Activated CD8-positive, alpha-beta T cell treated with anti-CD3 and anti-CD28 coated beads for 36 hours (primary cell): ENCODE measurements at regions not wholly inside any gene's neighbourhood (a gene's known extent, or its start where the extent isn't known, plus 50 kb on each side); places are given as distances from the start of the nearest gene placed in this dataset.

Source experiments
- ATAC-seq: fragments of 200-7000 bp; cut with Tn5 transposase; one replicate; pipeline ENCODE4 v1.10.0; 2021; ENCODE audit warnings: mild to moderate bottlenecking, moderate library complexity
- CTCF ChIA-PET: fragments of 350-600 bp; sonication (Branson Sonifier 250); formaldehyde crosslinking; loops from one replicate; lab custom pipeline; 2021; ENCODE audit warnings: antibody characterized with exemption; lab: Charles Lee
- POLR2A ChIA-PET: fragments of 350-600 bp; sonication (Branson Sonifier 250); formaldehyde crosslinking; loops from one replicate; lab custom pipeline; 2021; ENCODE audit warnings: antibody characterized with exemption; lab: Charles Lee
- DNase-seq: peaks from one replicate; pipeline ENCODE4 v3.0.0-alpha.2; 2020
- H3K27ac Mint-ChIP-seq: one replicate; pipeline ENCODE4 v1.8.0; 2021; ENCODE audit warnings: mild to moderate bottlenecking, mixed read lengths
- H3K27me3 Mint-ChIP-seq: one replicate; pipeline ENCODE4 v1.8.0; 2021; ENCODE audit warnings: mixed read lengths
- H3K36me3 Mint-ChIP-seq: one replicate; pipeline ENCODE4 v1.8.0; 2021; ENCODE audit warnings: low read depth, mixed read lengths
- H3K4me1 Mint-ChIP-seq: one replicate; pipeline ENCODE4 v1.8.0; 2021; ENCODE audit warnings: low read depth, mixed read lengths
- H3K4me3 Mint-ChIP-seq: one replicate; pipeline ENCODE4 v1.8.0; 2021; ENCODE audit warnings: mild to moderate bottlenecking, moderate library complexity, mixed read lengths
- H3K9me3 Mint-ChIP-seq: one replicate; pipeline ENCODE4 v1.8.0; 2021; ENCODE audit warnings: mixed read lengths
- intact Hi-C: fragments of 100-400 bp; cut with micrococcal nuclease; formaldehyde crosslinking; loops from one replicate; pipeline ENCODE4 v1.10.0; 2022
- TF ChIP-seq, protein P1 (sequence below): fragments of 200-600 bp; IDR thresholded peaks from one replicate; pipeline ENCODE4 v1.8.0; 2022; ENCODE audit warnings: antibody characterized with exemption, mild to moderate bottlenecking

DNA sequence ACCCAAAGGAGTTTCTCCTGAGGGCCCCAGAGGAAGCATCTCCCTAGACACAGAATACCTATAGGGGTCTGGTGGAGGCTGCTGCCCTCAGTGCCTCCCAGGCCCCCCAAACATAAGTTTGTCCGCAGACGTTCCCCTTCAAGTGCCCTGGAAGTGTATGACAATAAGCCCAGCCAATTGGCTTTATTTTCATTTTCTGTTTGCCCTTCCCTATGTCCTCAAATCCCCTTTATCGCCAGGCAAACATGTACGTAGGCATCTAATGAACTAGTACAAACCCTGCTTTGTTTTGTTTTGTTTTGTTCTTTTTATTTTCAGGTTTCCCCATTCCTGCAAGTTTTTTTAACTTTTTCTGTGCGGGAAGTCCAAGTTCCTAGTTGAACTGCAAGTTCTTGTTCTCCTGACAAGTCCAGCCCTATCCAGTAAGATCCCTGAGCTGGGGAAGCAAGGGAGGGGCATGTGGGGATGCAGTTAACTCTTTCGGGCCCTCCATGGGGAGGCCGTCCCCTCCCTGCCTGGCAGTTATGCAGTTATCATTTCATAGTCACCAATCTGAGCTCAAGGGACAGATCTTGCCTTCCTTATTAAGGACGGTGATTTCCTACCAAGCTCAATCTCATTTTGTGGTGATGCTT lies 141.9 kb downstream of the KCNA5 start:
- Mint-ChIP-seq H3K4me3 (no peak overlapping the region), H3K36me3 (no peaks in the 10 kb centered on the region), H3K9me3 (no peaks in the 10 kb centered on the region), H3K27ac (no peak overlapping the region), H3K27me3 (peaks cover 3% of the 10 kb centered on the region), H3K4me1 (no peaks in the 10 kb centered on the region)
- intact Hi-C loops = no loop called here
- ATAC-seq (no peak), DNase-seq (no peak)
- POLR2A ChIA-PET = no interaction called here
- TF ChIP-seq, protein P1, sequence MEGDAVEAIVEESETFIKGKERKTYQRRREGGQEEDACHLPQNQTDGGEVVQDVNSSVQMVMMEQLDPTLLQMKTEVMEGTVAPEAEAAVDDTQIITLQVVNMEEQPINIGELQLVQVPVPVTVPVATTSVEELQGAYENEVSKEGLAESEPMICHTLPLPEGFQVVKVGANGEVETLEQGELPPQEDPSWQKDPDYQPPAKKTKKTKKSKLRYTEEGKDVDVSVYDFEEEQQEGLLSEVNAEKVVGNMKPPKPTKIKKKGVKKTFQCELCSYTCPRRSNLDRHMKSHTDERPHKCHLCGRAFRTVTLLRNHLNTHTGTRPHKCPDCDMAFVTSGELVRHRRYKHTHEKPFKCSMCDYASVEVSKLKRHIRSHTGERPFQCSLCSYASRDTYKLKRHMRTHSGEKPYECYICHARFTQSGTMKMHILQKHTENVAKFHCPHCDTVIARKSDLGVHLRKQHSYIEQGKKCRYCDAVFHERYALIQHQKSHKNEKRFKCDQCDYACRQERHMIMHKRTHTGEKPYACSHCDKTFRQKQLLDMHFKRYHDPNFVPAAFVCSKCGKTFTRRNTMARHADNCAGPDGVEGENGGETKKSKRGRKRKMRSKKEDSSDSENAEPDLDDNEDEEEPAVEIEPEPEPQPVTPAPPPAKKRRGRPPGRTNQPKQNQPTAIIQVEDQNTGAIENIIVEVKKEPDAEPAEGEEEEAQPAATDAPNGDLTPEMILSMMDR = no peak
- CTCF ChIA-PET = no interaction called here

DNA sequence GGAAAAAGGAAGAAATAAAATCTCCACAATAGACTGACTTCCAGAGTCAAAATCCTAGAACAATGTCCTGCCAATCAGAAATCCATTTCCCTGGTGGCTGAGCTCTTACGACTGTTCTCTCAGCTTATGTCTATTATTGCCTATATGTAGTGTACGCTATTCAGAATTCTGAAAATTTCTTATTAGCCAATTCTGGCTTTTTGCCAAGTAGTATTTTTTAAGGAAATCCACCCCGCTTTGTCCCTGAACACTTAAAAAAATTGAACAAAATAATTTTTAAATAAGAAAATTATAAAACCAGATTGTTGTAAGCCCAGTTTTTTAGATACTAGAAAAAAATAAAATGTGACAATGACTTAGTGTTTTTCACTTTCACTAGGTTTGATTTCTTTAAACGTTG lies 143.0 kb downstream of the KCNA5 start:
- no peak for ATAC-seq

DNA sequence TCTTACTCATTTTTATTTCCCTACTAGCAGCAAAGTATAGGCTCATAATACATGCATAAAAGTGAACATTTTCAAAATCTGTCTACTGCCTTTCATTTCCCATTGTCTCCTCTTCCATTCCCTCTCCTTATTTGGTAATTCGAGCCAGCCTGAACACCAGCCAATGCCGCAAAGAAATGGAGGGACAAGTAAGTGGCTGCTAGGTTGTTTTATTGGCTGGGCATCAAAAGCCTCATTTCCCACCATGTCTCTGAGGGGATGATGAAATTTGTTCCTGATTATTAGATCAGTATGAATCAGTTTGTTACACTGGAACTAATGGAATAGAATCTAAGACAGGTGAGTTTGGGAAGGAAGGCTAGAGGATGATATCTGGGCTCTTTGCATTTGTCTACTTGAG lies 143.5 kb downstream of the KCNA5 start:
- no peak for ATAC-seq

More for the DNA sequence above, 143.0 kb downstream of the KCNA5 start:
- intact Hi-C loops = no loop called here
- Mint-ChIP-seq H3K27me3 (peaks cover 3% of the 10 kb centered on the region), H3K4me3 (no peak overlapping the region), H3K27ac (no peak overlapping the region), H3K9me3 (no peaks in the 10 kb centered on the region), H3K36me3 (no peaks in the 10 kb centered on the region), H3K4me1 (no peaks in the 10 kb centered on the region)
- ChIA-PET CTCF (no interaction called here), POLR2A (no interaction called here)
- no peak for DNase-seq
- TF ChIP-seq, protein P1 = no peak

DNA sequence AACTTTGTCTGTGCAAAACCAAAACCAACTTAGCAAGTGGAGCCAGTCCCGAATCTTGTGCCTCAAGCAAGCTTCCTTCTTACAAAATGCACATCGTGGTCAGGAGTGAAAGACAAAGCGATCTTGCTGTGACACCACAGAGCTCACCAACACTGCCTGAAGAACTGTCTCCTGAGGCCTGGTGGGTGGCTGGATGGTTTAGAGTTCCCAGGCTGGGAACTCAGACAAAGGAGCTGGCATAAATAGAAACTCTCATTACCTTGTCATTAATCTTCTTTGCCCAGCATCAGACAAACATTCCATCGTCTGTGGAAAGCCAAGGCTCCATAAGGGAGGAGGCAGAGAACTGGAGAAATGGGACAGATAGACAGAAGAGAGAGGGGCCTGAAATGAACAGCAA lies 144.8 kb downstream of the KCNA5 start:
- no peaks in the 10 kb centered on the region for H3K4me1 Mint-ChIP-seq
- H3K27ac Mint-ChIP-seq = no peak overlapping the region
- ChIA-PET POLR2A (no interaction called here), CTCF (no interaction called here)
- H3K36me3 Mint-ChIP-seq = no peaks in the 10 kb centered on the region
- ATAC-seq = no peak
- intact Hi-C loops = no loop called here
- no peaks in the 10 kb centered on the region for H3K27me3 Mint-ChIP-seq
- no peak for DNase-seq
- TF ChIP-seq, protein P1 = no peak
- no peak overlapping the region for H3K4me3 Mint-ChIP-seq
- H3K9me3 Mint-ChIP-seq = no peaks in the 10 kb centered on the region

More for the DNA sequence above, 143.5 kb downstream of the KCNA5 start:
- POLR2A ChIA-PET = no interaction called here
- DNase-seq = no peak
- no peaks in the 10 kb centered on the region for H3K4me1 Mint-ChIP-seq
- no peaks in the 10 kb centered on the region for H3K36me3 Mint-ChIP-seq
- CTCF ChIA-PET = no interaction called here
- no peak overlapping the region for H3K4me3 Mint-ChIP-seq
- H3K9me3 Mint-ChIP-seq = no peaks in the 10 kb centered on the region
- no peak overlapping the region for H3K27ac Mint-ChIP-seq
- H3K27me3 Mint-ChIP-seq = peaks cover 3% of the 10 kb centered on the region
- TF ChIP-seq, protein P1 = no peak
- intact Hi-C loops = no loop called here

DNA sequence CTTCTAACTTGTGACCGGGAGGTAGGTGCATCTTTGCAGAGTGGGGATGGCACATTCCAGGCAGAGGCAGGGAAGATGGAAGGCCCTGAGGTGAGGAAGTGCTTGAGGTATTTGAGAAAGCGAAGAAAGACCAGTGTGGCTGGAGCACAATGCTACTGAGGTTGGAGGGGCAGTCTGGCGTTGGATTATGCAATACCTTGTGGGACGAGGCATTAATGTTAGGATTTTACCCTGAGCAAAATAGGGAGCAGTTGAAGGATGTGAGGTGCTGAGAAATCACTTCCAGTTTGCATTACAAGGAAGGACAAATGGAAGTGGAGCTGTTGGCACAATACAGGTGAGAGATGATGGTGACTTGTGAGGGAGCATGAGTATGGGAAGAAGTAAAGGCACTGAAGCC lies 145.5 kb downstream of the KCNA5 start:
- ATAC-seq (no peak), DNase-seq (no peak)
- intact Hi-C loops = no loop called here
- CTCF ChIA-PET = no interaction called here
- no peaks in the 10 kb centered on the region for H3K27me3 Mint-ChIP-seq
- POLR2A ChIA-PET = no interaction called here
- H3K4me1 Mint-ChIP-seq = no peaks in the 10 kb centered on the region
- TF ChIP-seq, protein P1 = no peak
- H3K36me3 Mint-ChIP-seq = no peaks in the 10 kb centered on the region
- no peak overlapping the region for H3K27ac Mint-ChIP-seq
- H3K4me3 Mint-ChIP-seq = no peak overlapping the region
- H3K9me3 Mint-ChIP-seq = no peaks in the 10 kb centered on the region
